ENCODE measurements at regions not wholly inside any gene's neighbourhood (a gene's known extent, or its start where the extent isn't known, plus 50 kb on each side); places are given as distances from the start of the nearest gene placed in this dataset.

- DNase-seq: no peak
Measured at GRCh38 chr12:87152841-87153528, 876.2 kb downstream of the C12orf50 start.

DNA sequence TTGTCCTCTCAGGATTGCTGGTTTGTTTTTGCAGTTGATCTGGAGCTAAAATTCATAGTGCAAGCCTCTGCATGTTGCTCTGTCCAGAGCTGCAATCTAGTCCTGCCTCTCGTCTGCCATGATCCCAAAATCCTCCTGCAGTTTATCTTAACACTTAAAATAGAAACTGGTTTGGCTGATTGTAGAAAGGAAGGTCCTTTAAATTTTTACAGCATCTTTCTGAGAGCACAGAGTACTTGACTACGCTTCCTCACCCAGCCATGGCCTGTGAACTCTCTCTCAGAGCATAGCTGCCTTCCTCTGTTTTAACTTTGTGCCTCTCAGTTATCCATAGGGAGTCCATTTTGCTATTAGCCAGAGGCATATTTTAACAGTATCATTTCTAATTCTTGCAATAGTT, 877.1 kb downstream of the C12orf50 start:
- DNase-seq: no peak

- DNase-seq: no peak
Measured at GRCh38 chr12:87150969-87151662, 878.1 kb downstream of the C12orf50 start.

DNA sequence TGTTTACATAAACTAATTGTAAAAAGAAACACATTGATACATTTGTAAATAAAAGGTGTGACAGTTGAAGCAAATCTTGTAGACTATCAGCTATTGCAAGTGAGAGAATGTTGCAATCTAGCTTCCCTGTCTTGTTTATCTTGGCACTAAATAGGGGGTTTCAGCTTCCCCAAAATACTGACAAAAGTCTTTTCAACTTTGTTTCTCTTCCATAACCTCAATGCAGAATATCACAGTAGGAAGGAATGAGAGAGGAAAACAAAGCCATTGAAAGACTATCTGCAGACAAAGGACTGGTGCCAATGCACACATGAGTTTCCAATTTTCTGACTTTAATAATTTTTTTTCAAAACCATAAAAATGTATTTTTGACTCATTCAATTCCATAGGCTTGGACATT, 886.2 kb upstream of the MGAT4C start:
- no peak for DNase-seq

DNA sequence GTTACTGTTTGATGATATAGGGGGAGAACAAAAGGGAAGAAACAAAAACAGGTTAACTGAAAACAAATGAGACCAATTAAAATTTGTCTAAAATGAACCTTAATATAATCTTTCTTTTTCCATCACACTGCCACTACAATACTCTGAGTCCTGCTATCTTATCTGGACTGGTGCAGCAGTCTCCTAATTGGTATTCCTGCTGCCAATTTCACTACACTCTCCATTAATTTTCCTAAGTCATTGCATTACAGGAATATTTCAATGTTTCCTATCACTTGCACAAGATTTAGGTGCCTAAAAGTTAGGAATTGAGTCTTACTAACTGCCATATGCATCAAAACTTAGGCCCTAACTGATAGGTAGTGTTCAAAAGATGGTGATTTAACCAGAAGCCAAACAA, 884.9 kb upstream of the MGAT4C start:
- DNase-seq: no peak

DNA sequence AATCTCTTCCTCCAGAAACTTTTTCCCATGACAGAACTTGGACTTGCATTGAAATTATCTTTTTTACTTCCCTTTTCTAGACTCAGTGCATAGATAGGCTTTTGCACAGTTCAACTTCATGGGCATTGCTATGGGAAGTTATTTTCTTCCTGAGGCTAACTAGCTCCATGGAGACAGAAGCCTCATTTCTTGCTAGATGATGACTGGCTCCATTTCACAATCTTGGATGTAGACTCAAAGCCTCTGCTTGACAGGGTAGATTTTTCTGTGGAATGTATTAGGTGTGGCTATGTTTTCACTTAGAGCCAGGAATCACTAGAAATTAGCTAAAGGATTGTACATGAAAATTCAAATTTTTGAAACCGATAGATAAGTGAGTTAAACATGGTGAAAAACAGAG, 884.1 kb upstream of the MGAT4C start:
- no peak for DNase-seq

GRCh38 chr12:87137220-87137619, 881.0 kb upstream of the MGAT4C start:
- no peak for DNase-seq

DNA sequence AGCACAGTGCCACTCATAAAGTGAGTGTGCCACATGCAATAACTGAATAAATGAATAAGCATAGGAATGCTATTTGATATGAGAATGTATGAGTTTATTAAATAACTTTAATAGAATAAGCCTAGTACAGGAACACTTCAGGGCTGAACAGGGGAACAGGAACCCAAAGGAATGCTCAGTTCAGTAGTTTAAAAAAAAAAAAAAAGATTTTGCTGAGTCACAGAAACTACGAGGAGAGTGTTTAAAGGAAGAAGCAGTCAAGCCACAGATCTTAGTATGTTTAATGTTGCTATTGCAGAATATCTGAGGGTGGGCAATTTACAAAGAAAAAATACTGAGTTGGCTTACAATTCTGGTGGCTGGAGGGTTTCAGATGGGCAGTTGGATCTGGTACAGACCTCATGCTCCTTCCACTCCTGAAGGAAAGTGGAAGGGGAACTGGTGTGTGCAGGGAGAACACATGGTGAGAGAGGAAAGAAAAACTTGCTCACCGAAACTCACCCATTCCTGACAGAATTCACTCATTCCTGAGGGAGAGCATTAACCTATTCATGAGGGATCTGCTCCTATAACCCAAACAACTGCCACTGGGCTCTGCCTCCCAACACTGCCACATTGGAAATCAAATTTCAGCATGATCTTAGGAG, 880.3 kb upstream of the MGAT4C start:
- no peak for DNase-seq

- DNase-seq: no peak
Measured at GRCh38 chr12:87127272-87127671, 871.1 kb upstream of the MGAT4C start.

GRCh38 chr12:87121896-87122295, 865.7 kb upstream of the MGAT4C start:
- DNase-seq: no peak

DNA sequence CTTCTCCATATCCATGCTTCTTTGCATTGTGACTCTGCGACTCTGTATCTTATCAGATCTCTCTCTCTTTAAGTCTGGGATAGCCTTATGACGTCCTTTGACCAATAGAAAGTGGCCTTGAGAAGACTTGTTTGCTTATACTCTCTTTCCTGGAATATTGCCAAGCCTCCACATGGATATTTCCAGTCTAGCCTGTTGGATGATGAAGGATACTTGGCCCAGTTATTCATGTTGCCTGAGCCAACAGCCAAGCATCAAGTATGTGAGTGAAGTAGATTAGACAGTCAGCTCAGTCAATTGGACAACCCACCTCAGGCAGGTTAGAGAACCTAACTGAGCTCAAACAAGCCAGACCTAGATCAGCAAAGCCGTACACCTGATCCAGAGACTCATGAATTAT, 864.2 kb upstream of the MGAT4C start:
- DNase-seq: no peak

GRCh38 chr12:87119713-87120112, 863.5 kb upstream of the MGAT4C start:
- no peak for DNase-seq

- no peak for DNase-seq
Measured at GRCh38 chr12:87117526-87117925, 861.3 kb upstream of the MGAT4C start.

DNA sequence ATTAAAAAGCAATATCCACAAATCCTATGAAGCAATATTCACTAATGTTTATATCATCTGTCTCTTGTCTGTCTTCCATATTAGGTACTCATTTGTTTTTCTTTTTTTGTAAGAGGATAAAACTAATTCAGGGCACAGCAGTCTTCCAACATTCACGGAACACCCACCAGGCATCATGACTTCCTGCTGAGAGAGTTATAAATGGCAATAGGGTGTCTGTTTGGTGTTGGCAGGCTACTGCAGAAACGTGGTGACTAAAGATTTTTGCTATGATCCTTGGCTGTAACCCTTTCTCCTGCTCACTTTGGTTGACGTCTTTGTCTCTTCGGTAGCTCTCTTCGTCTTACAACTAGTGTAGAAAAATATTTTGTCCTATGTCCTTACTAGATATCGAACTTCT, 860.6 kb upstream of the MGAT4C start:
- no peak for DNase-seq

- no peak for DNase-seq
Measured at GRCh38 chr12:87112571-87113345, 856.6 kb upstream of the MGAT4C start.

GRCh38 chr12:87107766-87108165, 851.6 kb upstream of the MGAT4C start:
- DNase-seq: no peak

- DNase-seq: no peak
Measured at GRCh38 chr12:87107270-87107669, 851.1 kb upstream of the MGAT4C start.

DNA sequence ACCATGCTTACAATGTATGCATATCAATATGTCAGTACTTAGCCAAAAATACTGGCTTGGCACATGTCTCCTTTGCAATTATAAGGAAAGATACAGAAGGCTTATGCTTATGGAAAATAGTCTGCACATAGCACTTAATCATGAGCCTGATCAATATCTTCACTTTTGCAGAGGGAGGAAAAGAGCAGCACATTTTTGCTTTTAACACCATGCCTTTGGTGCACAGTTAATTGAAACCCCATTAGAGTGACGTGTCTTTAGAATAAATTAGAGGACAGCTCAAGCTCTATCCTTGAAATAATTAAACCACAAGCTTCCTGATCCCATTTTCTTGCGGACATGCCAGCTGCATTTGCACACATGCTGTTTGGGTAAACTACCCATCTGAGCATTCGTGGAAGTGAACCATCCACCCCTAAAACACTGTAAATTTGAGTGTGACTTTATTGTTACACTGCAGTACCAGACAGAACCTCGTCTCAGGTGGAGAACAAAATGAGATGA, 839.9 kb upstream of the MGAT4C start:
- no peak for DNase-seq

DNA sequence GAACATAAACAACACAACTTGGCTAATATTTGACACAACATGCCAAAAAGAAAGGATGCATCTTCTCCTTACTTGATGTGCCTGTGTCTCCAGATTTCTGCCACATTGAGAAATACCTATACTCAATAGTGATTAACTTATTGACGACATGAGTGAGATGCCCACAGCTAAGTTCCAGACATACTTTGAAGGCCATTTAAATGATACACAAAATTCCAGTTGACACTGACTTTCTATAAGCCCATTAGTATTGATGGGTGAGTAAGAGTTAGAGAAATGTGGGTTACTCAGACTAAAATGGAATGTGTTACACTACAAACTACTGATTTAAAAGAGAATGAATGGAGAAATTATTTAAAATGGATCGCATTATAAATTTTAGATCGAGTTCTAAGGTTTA, 838.2 kb upstream of the MGAT4C start:
- no peak for DNase-seq

DNA sequence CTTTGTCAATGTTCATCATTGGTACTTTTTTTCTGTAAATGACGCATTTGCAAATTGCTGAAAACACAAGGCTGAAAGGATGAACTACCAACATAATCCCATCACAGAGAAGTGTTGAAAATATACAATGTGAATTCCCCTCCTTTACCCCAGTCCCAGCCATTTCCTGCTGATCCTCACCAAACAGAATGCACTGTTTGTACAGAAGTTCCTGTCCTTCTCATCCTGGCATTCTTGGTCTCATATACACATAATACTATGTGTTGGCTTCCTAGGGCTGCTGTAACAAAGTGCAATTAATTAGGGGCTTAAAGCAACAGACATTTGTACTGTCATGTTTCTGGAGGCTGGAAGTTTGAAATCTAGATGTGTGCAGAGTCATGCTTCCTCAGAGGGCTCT, 836.2 kb upstream of the MGAT4C start:
- no peak for DNase-seq

DNA sequence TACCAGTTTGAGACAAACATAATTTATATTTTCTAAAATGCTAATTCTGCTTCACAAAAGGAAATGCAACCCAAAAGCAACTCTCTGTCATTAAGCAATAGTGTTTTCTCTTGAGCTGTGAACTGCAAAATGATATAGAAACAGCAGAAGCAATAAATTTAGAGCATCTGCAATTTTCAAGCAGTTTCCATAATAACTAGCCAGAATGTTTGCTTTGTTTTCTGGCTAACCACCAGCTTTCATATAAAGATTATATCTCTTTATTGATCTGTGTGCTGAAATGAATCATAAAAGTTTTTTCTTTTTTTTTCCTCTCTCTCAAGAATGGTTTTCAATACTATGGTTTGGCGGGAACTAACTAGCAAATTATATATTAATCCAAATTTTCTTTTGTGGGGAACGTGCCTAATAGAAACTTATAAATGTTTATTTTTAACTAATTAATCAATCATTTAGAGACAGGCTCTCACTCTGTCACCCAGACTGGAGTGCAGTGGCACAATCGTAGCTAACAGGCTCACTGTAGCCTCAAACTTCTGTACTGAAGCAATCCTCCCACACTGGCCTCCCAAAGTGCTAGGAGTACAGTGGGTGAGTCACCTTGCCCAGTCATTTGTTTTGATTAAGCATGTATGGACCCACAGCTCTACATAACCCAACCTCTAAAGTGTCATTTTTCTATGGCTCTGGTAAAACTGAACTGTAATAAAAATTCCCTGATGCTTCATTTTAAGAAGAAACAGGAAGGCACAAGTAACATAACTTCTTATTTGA, 830.1 kb upstream of the MGAT4C start:
- DNase-seq: no peak

DNA sequence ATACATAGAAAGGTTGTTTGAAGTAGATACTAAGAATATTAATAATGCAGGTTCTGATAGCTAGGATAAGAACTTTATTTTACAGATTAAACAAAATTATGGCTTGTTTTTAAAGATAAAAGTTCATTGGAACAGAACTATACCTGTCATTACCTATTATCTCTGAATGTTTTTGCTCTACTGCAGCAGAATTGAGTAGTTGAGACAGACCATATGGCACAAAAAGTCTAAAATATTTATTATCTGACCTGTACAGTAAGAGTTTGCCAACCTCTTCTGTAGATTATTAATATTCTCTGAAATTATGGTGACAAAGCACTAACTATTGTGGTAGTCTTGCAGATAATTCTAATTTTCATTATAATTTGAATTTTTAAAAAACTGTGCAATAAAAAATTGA, 829.1 kb upstream of the MGAT4C start:
- DNase-seq: no peak
